K562 (cell line): ENCODE measurements at regions not wholly inside any gene's neighbourhood (a gene's known extent, or its start where the extent isn't known, plus 50 kb on each side); places are given as distances from the start of the nearest gene placed in this dataset.

Source experiments
- ATAC-seq: fragments of 200-7000 bp; cut with Tn5 transposase; 3 replicates; pipeline ENCODE4 v1.9.1; 2020; ENCODE audit warnings: moderate library complexity
- BruUV-seq: library from RNA; stranded (reverse); fragments of 400-500 nt; replicated peaks from 2 replicates; lab custom pipeline; 2021; lab: Mats Ljungman, UMichigan
- CTCF ChIA-PET: fragments of 300-600 bp; formaldehyde crosslinking; extraction: SDS; loops from one replicate; lab custom pipeline; 2021; ENCODE audit warnings: low intra/inter-chr PET ratio; lab: Yijun Ruan, JAX
- POLR2A ChIA-PET: fragments of 300-600, 350-650 bp; sonication (Branson Sonifier 250); formaldehyde crosslinking; extraction: SDS; loops from one replicate; lab custom pipeline; 2021; ENCODE audit warnings: antibody characterized with exemption, inconsistent platforms; lab: Yijun Ruan, JAX
- DNase-seq, 4 experiments: peaks; one replicate each; pipeline versions ENCODE4 v3.0.0 to v3.0.0-alpha.2; 2011 to 2018; ENCODE audit warnings: low spot score in 3 of 4, mixed read lengths in 3 of 4; ENCODE audit errors: extremely low read depth in 1 of 4
- FAIRE-seq: peaks from 2 replicates; lab custom pipeline; 2011; peaks lifted over from hg19 to GRCh38; lab: Jason Lieb, UNC
- H2AFZ ChIP-seq: 2 replicates; pipeline ENCODE4 v1.6.0; 2011; ENCODE audit warnings: low read depth, low read length, control low read depth, inconsistent platforms
- H3K27ac ChIP-seq: fragments of 200-600 bp; 3 replicates; pipeline ENCODE4 v1.8.0; 2011; ENCODE audit warnings: low read depth, mild to moderate bottlenecking, control low read depth, inconsistent platforms, low read length, moderate library complexity, mixed read lengths; ENCODE audit errors: extremely low read depth
- H3K27me3 ChIP-seq, 2 experiments: fragments of 300-600 bp in 1 of 2; 2 replicates in 1 of 2; 3 replicates in 1 of 2; pipeline versions ENCODE4 v1.6.0 to v1.8.0; 2011; ENCODE audit warnings: inconsistent platforms in 2 of 2, low read length in 2 of 2, mild to moderate bottlenecking in 1 of 2, mixed read lengths in 1 of 2, moderate library complexity in 1 of 2; ENCODE audit not compliant: control insufficient read depth in 2 of 2, insufficient read depth in 2 of 2
- H3K36me3 ChIP-seq: fragments of 300-600 bp; 3 replicates; pipeline ENCODE4 v1.8.0; 2011; ENCODE audit warnings: mild to moderate bottlenecking, low read length, inconsistent platforms; ENCODE audit not compliant: control insufficient read depth, insufficient read depth
- H3K4me1 ChIP-seq, 2 experiments: fragments of 200-600 bp in 1 of 2; replicated peaks in 1 of 2; 2 replicates in 1 of 2; 3 replicates in 1 of 2; pipeline versions ENCODE4 v1.5.1 to v1.8.0; 2011; ENCODE audit warnings: inconsistent platforms in 2 of 2, low read length in 2 of 2, mild to moderate bottlenecking in 1 of 2, mixed read lengths in 1 of 2, moderate library complexity in 1 of 2; ENCODE audit not compliant: control insufficient read depth in 2 of 2, insufficient read depth in 2 of 2
- H3K4me2 ChIP-seq: 2 replicates; pipeline ENCODE4 v1.6.1; 2011; ENCODE audit warnings: low read length, control low read depth, inconsistent platforms, mixed read lengths; ENCODE audit not compliant: insufficient read depth
- H3K4me3 ChIP-seq: fragments of 200-600 bp; sonication (generic), shearing (Covaris generic); 2 replicates; pipeline ENCODE4 v1.5.1; 2016; ENCODE audit warnings: control low read depth, inconsistent platforms
- H3K79me2 ChIP-seq: fragments of 200-600 bp; 3 replicates; pipeline ENCODE4 v1.8.0; 2011; ENCODE audit warnings: low read length, inconsistent platforms; ENCODE audit not compliant: control insufficient read depth, insufficient read depth
- H3K9ac ChIP-seq, 2 experiments: 2 replicates each; pipeline versions ENCODE4 v1.6.0 to v1.6.1; 2011; ENCODE audit warnings: low read depth in 2 of 2, low read length in 2 of 2, control low read depth in 1 of 2, inconsistent platforms in 1 of 2, mild to moderate bottlenecking in 1 of 2, mixed read lengths in 1 of 2; ENCODE audit not compliant: insufficient read depth in 1 of 2
- H3K9me1 ChIP-seq: one replicate; pipeline ENCODE4 v1.6.0; 2011; ENCODE audit warnings: inconsistent platforms, mild to moderate bottlenecking, low read length, moderate library complexity; ENCODE audit not compliant: control insufficient read depth, insufficient read depth
- H3K9me3 ChIP-seq: replicated peaks from 2 replicates; pipeline ENCODE4 v1.5.1; 2011; ENCODE audit warnings: low read depth, low read length, inconsistent platforms; ENCODE audit not compliant: control insufficient read depth, insufficient read depth
- H4K20me1 ChIP-seq: replicated peaks from 2 replicates; pipeline ENCODE4 v1.6.1; 2011; ENCODE audit warnings: low read length, inconsistent platforms, mixed read lengths; ENCODE audit not compliant: control insufficient read depth, insufficient read depth
- CTBP1 ChIP-seq: fragments of 450-650 bp; IDR thresholded peaks from 2 replicates; pipeline ENCODE4 v1.6.1; 2016; ENCODE audit warnings: borderline replicate concordance
- FOXA1 ChIP-seq: fragments of 450-650 bp; IDR thresholded peaks from 2 replicates; pipeline ENCODE4 v1.6.1; 2016; ENCODE audit warnings: mild to moderate bottlenecking, borderline replicate concordance
- FOXJ2 ChIP-seq: fragments of 200-800 bp; sonication (Bioruptor generic); IDR thresholded peaks from 2 replicates; pipeline ENCODE4 v1.6.1; 2016; ENCODE audit warnings: missing genetic modification characterization, missing compliant biosample characterization
- MAZ ChIP-seq, 2 experiments: fragments of 450-650 bp in 1 of 2; sonication (generic) in 1 of 2; formaldehyde crosslinking; IDR thresholded peaks in 1 of 2; conservative IDR thresholded peaks in 1 of 2; 2 replicates each; pipeline versions ENCODE4 v1.4.0 to v1.5.0; 2020; ENCODE audit warnings: mild to moderate bottlenecking in 1 of 2, missing genetic modification reagents in 1 of 2
- MCM5 ChIP-seq: fragments of 450-650 bp; IDR thresholded peaks from 2 replicates; pipeline ENCODE4 v1.6.1; 2016; ENCODE audit warnings: low read depth
- MCM7 ChIP-seq, 2 experiments: fragments of 450-650 bp; IDR thresholded peaks; 2 replicates each; pipeline ENCODE4 v1.6.1; 2016 to 2018
- MTA1 ChIP-seq: fragments of 450-650 bp; IDR thresholded peaks from 2 replicates; pipeline ENCODE4 v1.6.1; 2017; ENCODE audit warnings: borderline replicate concordance
- SRSF3 ChIP-seq: fragments of 200-400 bp; formaldehyde crosslinking; IDR thresholded peaks from 2 replicates; pipeline ENCODE4 v1.6.1; 2016; ENCODE audit warnings: mild to moderate bottlenecking, low read length, moderate library complexity; ENCODE audit not compliant: insufficient read depth
- TCFL5 ChIP-seq: fragments of 250-450 bp; sonication (Bioruptor Pico); conservative IDR thresholded peaks from 2 replicates; pipeline ENCODE4 v1.6.1; 2021; ENCODE audit warnings: mild to moderate bottlenecking, moderate library complexity, matching md5 sums
- ZNF197 ChIP-seq: fragments of 200-800 bp; sonication (Bioruptor generic); IDR thresholded peaks from 2 replicates; pipeline ENCODE4 v1.6.1; 2016; ENCODE audit warnings: low read depth, missing genetic modification characterization, missing compliant biosample characterization
- ZNF408 ChIP-seq: fragments of 250-450 bp; sonication (Bioruptor Pico); IDR thresholded peaks from 2 replicates; pipeline ENCODE4 v1.4.0; 2020; ENCODE audit warnings: low read depth, mild to moderate bottlenecking, moderate library complexity
- WGBS: fragments of 100-300 bp; shearing (Covaris generic); methylation state at CpG from one replicate; pipeline ENCODE4 v1.1.6; 2016; ENCODE audit warnings: low coverage, mixed read lengths; ENCODE audit not compliant: insufficient coverage; ENCODE audit errors: missing lambda C conversion rate; 5-methylcytosine and 5-hydroxymethylcytosine counted together
- in situ Hi-C: fragments of 300-500 bp; cut with MboI; formaldehyde crosslinking; loops from 4 replicates; pipeline ENCODE4 v1.15.0; 2018; ENCODE audit warnings: inconsistent platforms, mixed read lengths
- intact Hi-C: fragments of 100-400 bp; cut with micrococcal nuclease; formaldehyde crosslinking; loops from 2 replicates; pipeline ENCODE4 v1.14.2; 2022
- TF ChIP-seq, protein P1 (sequence below): fragments of 250-450 bp; sonication (Bioruptor Pico); IDR thresholded peaks from 2 replicates; pipeline ENCODE4 v1.4.0; 2020; ENCODE audit warnings: mild to moderate bottlenecking, moderate library complexity, borderline replicate concordance
- TF ChIP-seq, protein P2 (sequence below): fragments of 450-650 bp; IDR thresholded peaks from 2 replicates; pipeline ENCODE4 v1.6.1; 2017; ENCODE audit warnings: antibody characterized with exemption
- TF ChIP-seq, protein P3 (sequence below): fragments of 250-450 bp; sonication (Bioruptor Pico); IDR thresholded peaks from 2 replicates; pipeline ENCODE4 v1.8.0; 2021; ENCODE audit warnings: mild to moderate bottlenecking, moderate library complexity
- TF ChIP-seq, protein P4 (sequence below): fragments of 250-450 bp; sonication (Bioruptor Pico); IDR thresholded peaks from 2 replicates; pipeline ENCODE4 v1.5.1; 2021; ENCODE audit warnings: mild to moderate bottlenecking

DNA sequence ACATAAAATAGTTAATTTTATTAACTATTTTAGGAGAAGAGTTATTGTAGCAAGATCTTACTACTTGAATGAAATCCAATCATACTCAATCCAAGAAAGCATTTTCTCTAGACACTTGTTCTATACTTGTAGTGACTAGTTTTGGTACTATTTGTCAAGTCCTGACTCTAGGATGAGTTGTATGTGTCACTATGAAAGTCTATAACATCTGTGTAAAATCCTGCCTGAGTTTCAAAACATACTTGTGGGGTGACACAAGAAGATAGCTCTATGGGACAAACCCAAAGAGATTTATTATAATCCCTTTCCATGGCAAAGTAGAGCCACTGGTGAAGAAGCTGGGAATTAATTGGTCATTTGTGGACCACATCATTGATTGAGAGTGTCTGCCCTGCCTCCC lies 1042.2 kb upstream of the ADGRL4 start (continued):
- TF ChIP-seq, protein P1, sequence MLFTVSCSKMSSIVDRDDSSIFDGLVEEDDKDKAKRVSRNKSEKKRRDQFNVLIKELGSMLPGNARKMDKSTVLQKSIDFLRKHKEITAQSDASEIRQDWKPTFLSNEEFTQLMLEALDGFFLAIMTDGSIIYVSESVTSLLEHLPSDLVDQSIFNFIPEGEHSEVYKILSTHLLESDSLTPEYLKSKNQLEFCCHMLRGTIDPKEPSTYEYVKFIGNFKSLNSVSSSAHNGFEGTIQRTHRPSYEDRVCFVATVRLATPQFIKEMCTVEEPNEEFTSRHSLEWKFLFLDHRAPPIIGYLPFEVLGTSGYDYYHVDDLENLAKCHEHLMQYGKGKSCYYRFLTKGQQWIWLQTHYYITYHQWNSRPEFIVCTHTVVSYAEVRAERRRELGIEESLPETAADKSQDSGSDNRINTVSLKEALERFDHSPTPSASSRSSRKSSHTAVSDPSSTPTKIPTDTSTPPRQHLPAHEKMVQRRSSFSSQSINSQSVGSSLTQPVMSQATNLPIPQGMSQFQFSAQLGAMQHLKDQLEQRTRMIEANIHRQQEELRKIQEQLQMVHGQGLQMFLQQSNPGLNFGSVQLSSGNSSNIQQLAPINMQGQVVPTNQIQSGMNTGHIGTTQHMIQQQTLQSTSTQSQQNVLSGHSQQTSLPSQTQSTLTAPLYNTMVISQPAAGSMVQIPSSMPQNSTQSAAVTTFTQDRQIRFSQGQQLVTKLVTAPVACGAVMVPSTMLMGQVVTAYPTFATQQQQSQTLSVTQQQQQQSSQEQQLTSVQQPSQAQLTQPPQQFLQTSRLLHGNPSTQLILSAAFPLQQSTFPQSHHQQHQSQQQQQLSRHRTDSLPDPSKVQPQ (CRISPR knock-in tag), result no peak
- TF ChIP-seq, protein P2, sequence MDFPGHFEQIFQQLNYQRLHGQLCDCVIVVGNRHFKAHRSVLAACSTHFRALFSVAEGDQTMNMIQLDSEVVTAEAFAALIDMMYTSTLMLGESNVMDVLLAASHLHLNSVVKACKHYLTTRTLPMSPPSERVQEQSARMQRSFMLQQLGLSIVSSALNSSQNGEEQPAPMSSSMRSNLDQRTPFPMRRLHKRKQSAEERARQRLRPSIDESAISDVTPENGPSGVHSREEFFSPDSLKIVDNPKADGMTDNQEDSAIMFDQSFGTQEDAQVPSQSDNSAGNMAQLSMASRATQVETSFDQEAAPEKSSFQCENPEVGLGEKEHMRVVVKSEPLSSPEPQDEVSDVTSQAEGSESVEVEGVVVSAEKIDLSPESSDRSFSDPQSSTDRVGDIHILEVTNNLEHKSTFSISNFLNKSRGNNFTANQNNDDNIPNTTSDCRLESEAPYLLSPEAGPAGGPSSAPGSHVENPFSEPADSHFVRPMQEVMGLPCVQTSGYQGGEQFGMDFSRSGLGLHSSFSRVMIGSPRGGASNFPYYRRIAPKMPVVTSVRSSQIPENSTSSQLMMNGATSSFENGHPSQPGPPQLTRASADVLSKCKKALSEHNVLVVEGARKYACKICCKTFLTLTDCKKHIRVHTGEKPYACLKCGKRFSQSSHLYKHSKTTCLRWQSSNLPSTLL, result no peak
- TF ChIP-seq MCM7 (IDR thresholded peaks at IDR 0.05) (no peak), FOXJ2 (tag) (no peak), FOXA1 (no peak), MCM5 (no peak), MAZ (CRISPR knock-in tag; conservative IDR thresholded peaks at IDR 0.05 in 1 of 2, IDR thresholded peaks at IDR 0.05 in 1 of 2) (no peak)

DNA sequence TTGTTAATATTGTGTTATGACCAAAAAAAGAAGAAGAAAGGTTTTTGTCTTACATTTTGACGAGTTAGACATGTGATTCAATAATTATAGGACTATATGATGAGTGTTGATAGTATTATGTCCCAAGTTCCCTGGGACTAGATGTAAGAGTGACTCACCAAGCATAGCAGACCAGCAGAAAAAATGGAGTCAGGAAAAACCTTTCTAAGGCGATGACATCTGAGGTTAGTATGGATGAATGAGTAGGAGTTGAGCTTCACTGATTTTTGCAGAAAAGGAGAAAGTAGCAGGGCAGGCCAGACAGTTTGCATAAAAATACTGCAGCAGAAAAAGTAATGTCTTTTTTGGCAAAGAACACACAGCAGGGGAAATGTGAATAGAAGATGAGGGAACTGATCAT lies 1041.3 kb upstream of the ADGRL4 start:
- Histone ChIP-seq H3K9ac (no peak overlapping the region), H3K4me3 (no peak overlapping the region), H3K79me2 (no peaks in the 10 kb centered on the region), H3K4me2 (no peak overlapping the region), H3K4me1 (no peaks in the 10 kb centered on the region), H3K27ac (no peak overlapping the region), H3K27me3 (no peaks in the 10 kb centered on the region), H4K20me1 (no peaks in the 10 kb centered on the region), H3K9me1 (no peaks in the 10 kb centered on the region), H3K36me3 (no peaks in the 10 kb centered on the region), H3K9me3 (no peaks in the 10 kb centered on the region), H2AFZ (no peak overlapping the region)
- ChIA-PET POLR2A (interaction anchor here (0.6 kb wide), 1 partner anchor 92 kb away, joined by 3 read pairs; no protein-coding TSS in a partner anchor), CTCF (no interaction called here)
- 0% methylated on average over 2 of the region's 2 CpGs for WGBS
- intact Hi-C loops (no loop called here), in situ Hi-C loops (no loop called here)
- FAIRE-seq (no peak), ATAC-seq (no peak), DNase-seq (no peak)
- no TSS peak for BruUV-seq
- TF ChIP-seq ZNF408 (no peak), MTA1 (no peak), ZNF197 (CRISPR knock-in tag) (no peak), CTBP1 (no peak), TCFL5 (CRISPR knock-in tag) (no peak), SRSF3 (no peak)
- TF ChIP-seq, protein P3, sequence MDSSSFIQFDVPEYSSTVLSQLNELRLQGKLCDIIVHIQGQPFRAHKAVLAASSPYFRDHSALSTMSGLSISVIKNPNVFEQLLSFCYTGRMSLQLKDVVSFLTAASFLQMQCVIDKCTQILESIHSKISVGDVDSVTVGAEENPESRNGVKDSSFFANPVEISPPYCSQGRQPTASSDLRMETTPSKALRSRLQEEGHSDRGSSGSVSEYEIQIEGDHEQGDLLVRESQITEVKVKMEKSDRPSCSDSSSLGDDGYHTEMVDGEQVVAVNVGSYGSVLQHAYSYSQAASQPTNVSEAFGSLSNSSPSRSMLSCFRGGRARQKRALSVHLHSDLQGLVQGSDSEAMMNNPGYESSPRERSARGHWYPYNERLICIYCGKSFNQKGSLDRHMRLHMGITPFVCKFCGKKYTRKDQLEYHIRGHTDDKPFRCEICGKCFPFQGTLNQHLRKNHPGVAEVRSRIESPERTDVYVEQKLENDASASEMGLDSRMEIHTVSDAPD (CRISPR knock-in tag), result no peak
- TF ChIP-seq, protein P4, sequence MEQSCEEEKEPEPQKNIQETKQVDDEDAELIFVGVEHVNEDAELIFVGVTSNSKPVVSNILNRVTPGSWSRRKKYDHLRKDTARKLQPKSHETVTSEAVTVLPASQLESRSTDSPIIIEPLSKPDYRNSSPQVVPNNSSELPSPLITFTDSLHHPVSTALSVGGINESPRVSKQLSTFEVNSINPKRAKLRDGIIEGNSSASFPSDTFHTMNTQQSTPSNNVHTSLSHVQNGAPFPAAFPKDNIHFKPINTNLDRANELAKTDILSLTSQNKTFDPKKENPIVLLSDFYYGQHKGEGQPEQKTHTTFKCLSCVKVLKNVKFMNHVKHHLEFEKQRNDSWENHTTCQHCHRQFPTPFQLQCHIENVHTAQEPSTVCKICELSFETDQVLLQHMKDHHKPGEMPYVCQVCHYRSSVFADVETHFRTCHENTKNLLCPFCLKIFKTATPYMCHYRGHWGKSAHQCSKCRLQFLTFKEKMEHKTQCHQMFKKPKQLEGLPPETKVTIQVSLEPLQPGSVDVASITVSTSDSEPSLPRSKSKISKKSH, result no peak
